Mucosa of descending colon (tissue), 3 donors: ENCODE measurements at regions not wholly inside any gene's neighbourhood (a gene's known extent, or its start where the extent isn't known, plus 50 kb on each side); places are given as distances from the start of the nearest gene placed in this dataset.
"Not testable (repeated sequence)": the region's sequence is repeated elsewhere in the genome, so short reads cannot be mapped to it uniquely, and the experiment has no call there.

Experiments
- ATAC-seq: fragments of 200-7000 bp; cut with Tn5 transposase; one replicate; pipeline ENCODE4 v1.9.1; 2020; ENCODE audit warnings: mild to moderate bottlenecking, moderate library complexity
- DNase-seq, 3 donors: peaks; one replicate each; pipeline ENCODE4 v3.0.0-alpha.2; 2020
- H3K36me3 ChIP-seq: fragments of 200-600 bp; one replicate; pipeline ENCODE4 v1.8.0; 2021; ENCODE audit warnings: low read depth, mild to moderate bottlenecking
- H3K4me1 ChIP-seq: fragments of 200-600 bp; one replicate; pipeline ENCODE4 v1.8.0; 2021; ENCODE audit warnings: low read depth, mild to moderate bottlenecking
- H3K4me3 ChIP-seq: fragments of 200-600 bp; one replicate; pipeline ENCODE4 v1.8.0; 2021; ENCODE audit warnings: mild to moderate bottlenecking
- H3K9me3 ChIP-seq: fragments of 200-600 bp; one replicate; pipeline ENCODE4 v1.8.0; 2021; ENCODE audit warnings: mild to moderate bottlenecking
- intact Hi-C, 2 donors: fragments of 100-400 bp; cut with DNase I in 1 of 2; cut with micrococcal nuclease in 1 of 2; formaldehyde crosslinking; loops; one replicate each; pipeline versions ENCODE4 v1.11.0 to v1.11.1; 2022; cut with DNase I, micrococcal nuclease
- TF ChIP-seq, protein P1 (sequence below): fragments of 200-600 bp; IDR thresholded peaks from one replicate; pipeline ENCODE4 v1.8.0; 2022; ENCODE audit warnings: antibody characterized with exemption, mild to moderate bottlenecking
- donor health status: DM: no; HTN: no; CAD: no; lungs with moderate emphysema.
- donor health status: DM: no; HTN: no; CAD: no.
- donor health status: DM: no; HTN: yes; CAD: no.

DNA sequence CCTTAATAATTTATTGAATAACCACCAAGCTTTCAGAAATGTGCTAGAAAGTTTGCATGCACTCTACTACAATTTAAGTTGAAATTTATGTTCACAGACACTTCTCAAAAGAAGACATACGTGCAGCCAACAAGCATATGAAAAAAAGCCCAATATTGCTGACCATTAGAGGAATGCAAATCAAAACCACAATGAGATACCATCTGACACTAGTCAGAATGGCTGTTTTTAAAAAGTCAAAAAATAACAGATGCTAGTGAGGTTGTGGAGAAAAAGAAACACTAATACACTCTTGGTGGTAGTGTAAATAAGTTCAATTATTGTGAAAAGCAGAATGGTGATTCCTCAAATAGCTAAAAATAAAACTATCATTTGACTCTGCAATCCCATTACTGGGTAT is 308.8 kb upstream of the PCDH9 start:
- TF ChIP-seq, protein P1, sequence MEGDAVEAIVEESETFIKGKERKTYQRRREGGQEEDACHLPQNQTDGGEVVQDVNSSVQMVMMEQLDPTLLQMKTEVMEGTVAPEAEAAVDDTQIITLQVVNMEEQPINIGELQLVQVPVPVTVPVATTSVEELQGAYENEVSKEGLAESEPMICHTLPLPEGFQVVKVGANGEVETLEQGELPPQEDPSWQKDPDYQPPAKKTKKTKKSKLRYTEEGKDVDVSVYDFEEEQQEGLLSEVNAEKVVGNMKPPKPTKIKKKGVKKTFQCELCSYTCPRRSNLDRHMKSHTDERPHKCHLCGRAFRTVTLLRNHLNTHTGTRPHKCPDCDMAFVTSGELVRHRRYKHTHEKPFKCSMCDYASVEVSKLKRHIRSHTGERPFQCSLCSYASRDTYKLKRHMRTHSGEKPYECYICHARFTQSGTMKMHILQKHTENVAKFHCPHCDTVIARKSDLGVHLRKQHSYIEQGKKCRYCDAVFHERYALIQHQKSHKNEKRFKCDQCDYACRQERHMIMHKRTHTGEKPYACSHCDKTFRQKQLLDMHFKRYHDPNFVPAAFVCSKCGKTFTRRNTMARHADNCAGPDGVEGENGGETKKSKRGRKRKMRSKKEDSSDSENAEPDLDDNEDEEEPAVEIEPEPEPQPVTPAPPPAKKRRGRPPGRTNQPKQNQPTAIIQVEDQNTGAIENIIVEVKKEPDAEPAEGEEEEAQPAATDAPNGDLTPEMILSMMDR = no peak
- no peaks in the 10 kb centered on the region for H3K4me1 ChIP-seq
- no peak overlapping the region for H3K4me3 ChIP-seq
- H3K9me3 ChIP-seq = no peaks in the 10 kb centered on the region
- no peaks in the 10 kb centered on the region for H3K36me3 ChIP-seq
- DNase-seq (no peak), ATAC-seq (no peak)
- intact Hi-C loops = no loop called here

DNA sequence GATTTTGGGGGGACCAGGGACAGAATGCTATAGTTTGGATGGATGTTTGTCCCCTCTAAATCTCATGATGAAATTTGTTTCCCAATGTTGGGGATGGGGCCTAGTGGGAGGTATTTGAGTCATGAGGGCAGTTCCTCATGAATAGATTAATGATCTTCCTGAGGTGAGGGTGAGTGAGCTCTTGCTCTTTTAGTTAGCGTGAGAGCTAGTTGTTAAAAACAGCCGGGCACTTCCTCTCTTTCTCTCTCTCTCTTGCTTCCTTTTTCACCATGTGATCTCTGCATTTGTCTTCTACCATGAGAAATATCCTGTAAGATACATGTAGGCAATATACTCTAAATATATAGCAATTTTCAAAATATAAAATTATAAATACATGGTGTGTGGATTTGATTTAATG is 290.8 kb upstream of the PCDH9 start:
- DNase-seq (no peak), ATAC-seq (no peak)
- Histone ChIP-seq H3K36me3 (no peaks in the 10 kb centered on the region), H3K4me3 (no peak overlapping the region), H3K9me3 (no peaks in the 10 kb centered on the region), H3K4me1 (no peaks in the 10 kb centered on the region)
- intact Hi-C loops = no loop called here
- TF ChIP-seq, protein P1 = no peak

DNA sequence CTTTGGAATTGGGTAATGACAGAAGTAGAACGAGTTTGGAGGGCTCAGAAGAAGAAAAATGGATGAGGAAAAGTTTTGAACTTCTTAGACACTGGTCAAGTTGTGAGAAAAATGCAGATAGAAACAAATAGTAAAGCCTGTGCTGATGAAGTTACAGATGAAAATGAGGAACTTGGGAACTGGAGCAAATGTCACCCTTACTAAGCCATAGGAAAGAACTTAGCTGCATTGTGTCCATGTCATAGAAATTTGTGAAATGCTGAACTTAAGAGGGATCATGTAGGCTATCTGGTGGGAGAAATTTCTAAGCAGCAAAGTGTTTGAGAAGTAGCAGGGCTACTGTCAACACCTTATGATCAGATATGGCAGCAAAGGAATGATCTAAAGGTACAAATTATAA is 289.2 kb upstream of the PCDH9 start:
- H3K9me3 ChIP-seq = no peaks in the 10 kb centered on the region
- DNase-seq (no peak), ATAC-seq (no peak)
- TF ChIP-seq, protein P1 = no peak
- H3K36me3 ChIP-seq = no peaks in the 10 kb centered on the region
- H3K4me3 ChIP-seq = no peak overlapping the region
- H3K4me1 ChIP-seq = no peaks in the 10 kb centered on the region
- intact Hi-C loops = no loop called here

DNA sequence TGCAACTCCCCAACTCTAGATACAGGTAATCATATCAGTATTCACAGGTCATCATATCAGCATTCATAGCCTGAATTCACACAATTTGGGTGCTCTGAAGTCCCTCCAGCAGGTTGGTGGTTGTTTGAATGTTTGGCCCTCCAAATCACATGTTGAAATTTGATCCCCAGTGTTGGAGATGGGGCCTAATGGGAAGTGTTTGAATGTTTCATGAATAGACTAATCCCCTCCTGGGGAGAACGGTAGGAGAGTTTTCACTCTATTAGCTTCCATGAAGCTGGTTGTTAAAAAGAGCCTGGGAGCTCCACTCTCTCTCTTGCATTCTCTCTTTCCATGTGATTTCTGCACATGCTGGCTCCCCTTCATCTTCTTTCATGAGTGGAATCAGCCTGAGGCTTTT is 288.6 kb upstream of the PCDH9 start:
- H3K4me3 ChIP-seq = no peak overlapping the region
- ATAC-seq = no peak
- DNase-seq = no peak
- no peaks in the 10 kb centered on the region for H3K36me3 ChIP-seq
- no peaks in the 10 kb centered on the region for H3K9me3 ChIP-seq
- TF ChIP-seq, protein P1 = no peak
- intact Hi-C loops = no loop called here
- no peaks in the 10 kb centered on the region for H3K4me1 ChIP-seq

DNA sequence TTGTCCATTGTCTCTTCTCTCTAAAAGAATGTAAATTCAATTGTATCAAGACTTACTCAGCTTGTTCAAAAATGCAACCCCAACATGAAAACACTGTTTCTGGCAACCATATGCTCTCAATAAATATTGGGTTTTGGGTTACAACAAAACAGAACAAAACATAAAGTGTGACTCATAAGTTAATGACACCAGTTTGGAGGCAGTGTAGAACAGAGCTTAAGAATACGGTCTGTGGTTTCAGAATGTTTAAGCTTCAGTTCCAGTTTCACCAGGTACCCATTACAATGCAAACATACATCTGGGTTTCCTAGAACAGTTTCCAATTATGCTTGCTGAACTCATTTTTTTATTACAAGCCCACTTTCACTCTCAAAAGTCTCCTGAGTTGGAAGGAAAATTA is 285.8 kb upstream of the PCDH9 start:
- TF ChIP-seq, protein P1 = no peak
- intact Hi-C loops = no loop called here
- H3K4me3 ChIP-seq = no peak overlapping the region
- no peaks in the 10 kb centered on the region for H3K36me3 ChIP-seq
- DNase-seq (no peak), ATAC-seq (no peak)
- H3K9me3 ChIP-seq = no peaks in the 10 kb centered on the region
- no peaks in the 10 kb centered on the region for H3K4me1 ChIP-seq

DNA sequence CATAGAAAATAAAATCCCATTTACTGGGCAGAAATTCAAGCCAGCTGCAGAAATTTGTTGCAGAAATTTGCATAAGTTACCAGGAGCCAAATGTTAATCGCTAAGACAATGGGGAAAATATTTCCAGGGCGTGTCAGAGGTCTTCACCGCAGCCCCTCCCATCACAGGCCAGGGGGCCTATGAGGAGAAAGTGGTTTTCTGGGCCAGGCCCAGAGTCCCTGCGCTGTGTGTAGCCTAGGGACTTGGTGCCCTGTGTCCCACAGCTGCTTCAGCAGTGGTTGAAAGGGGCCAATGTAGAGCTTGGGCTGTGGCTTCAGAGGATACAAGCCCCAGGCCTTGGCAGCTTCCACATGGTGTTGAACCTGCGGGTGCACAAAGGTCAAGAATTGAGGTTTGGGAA is 278.9 kb upstream of the PCDH9 start:
- intact Hi-C loops = no loop called here
- H3K9me3 ChIP-seq = no peaks in the 10 kb centered on the region
- ATAC-seq = no peak
- TF ChIP-seq, protein P1 = no peak
- H3K4me1 ChIP-seq = no peaks in the 10 kb centered on the region
- H3K4me3 ChIP-seq = no peak overlapping the region
- DNase-seq = no peak
- no peaks in the 10 kb centered on the region for H3K36me3 ChIP-seq

DNA sequence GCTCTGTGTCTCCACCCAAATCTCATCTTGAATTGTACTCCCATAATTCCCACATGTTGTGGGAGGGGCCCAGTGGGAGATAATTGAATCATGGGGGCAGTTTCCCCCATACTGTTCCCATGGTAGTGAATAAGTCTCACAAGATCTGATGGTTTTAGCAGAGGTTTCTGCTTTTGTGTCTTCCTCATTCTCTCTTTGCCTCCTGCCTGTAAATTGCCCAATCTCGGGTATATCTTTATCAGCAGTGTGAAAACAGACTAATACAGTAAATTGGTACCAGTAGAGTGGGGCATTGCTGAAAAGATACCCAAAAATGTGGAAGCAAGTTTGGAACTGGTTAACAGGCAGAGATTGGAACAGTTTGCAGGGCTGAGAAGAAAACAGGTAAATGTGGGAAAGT is 278.1 kb upstream of the PCDH9 start:
- H3K4me3 ChIP-seq, H3K36me3 ChIP-seq, DNase-seq, ATAC-seq, H3K4me1 ChIP-seq, intact Hi-C loops, H3K9me3 ChIP-seq: not testable (repeated sequence)
